OCI-LY3 (cell line): ENCODE measurements at regions not wholly inside any gene's neighbourhood (a gene's known extent, or its start where the extent isn't known, plus 50 kb on each side); places are given as distances from the start of the nearest gene placed in this dataset.

Experiments used
- EZH2phosphoT487 ChIP-seq: fragments of 200-600 bp; shearing (Covaris generic); IDR thresholded peaks from 2 replicates; pipeline ENCODE4 v1.6.1; 2018; ENCODE audit warnings: antibody characterized with exemption, mixed run types, low read depth
- TF ChIP-seq, protein P1 (sequence below): fragments of 200-600, 300-600 bp; sonication (generic); IDR thresholded peaks from 2 replicates; pipeline ENCODE4 v1.5.1; 2014; ENCODE audit warnings: antibody characterized with exemption, low read length, low read depth

DNA sequence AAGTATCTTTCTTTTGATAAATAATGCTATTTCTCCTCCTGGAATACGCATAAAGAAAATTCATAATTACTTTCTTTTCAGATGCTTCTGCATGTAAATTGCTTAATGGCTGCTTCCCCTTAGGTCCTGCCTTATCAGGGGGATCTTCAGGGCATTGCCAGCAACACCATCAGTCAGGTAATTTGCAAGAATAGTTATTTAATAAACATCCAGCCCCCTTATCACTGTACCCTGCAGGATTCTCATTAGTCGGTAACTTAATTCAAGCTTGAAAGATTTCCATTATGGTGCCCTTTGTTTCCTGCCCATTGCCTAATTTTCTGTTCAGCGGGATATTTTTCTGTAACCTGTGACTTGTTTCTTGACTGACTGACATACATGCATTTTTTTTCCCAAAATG, 414.5 kb downstream of the MFSD1 start:
- TF ChIP-seq EZH2phosphoT487 = no peak
- TF ChIP-seq, protein P1, sequence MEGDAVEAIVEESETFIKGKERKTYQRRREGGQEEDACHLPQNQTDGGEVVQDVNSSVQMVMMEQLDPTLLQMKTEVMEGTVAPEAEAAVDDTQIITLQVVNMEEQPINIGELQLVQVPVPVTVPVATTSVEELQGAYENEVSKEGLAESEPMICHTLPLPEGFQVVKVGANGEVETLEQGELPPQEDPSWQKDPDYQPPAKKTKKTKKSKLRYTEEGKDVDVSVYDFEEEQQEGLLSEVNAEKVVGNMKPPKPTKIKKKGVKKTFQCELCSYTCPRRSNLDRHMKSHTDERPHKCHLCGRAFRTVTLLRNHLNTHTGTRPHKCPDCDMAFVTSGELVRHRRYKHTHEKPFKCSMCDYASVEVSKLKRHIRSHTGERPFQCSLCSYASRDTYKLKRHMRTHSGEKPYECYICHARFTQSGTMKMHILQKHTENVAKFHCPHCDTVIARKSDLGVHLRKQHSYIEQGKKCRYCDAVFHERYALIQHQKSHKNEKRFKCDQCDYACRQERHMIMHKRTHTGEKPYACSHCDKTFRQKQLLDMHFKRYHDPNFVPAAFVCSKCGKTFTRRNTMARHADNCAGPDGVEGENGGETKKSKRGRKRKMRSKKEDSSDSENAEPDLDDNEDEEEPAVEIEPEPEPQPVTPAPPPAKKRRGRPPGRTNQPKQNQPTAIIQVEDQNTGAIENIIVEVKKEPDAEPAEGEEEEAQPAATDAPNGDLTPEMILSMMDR = no peak
